GM12878 (cell line): ENCODE measurements at regions not wholly inside any gene's neighbourhood (a gene's known extent, or its start where the extent isn't known, plus 50 kb on each side); places are given as distances from the start of the nearest gene placed in this dataset.

Source experiments
- ATAC-seq: fragments of 200-7000 bp; cut with Tn5 transposase; 3 replicates; pipeline ENCODE4 v1.9.1; 2020; ENCODE audit warnings: mild to moderate bottlenecking, moderate library complexity
- BruUV-seq: library from RNA; stranded (reverse); fragments of 400-500 nt; replicated peaks from 2 replicates; lab custom pipeline; 2021; lab: Mats Ljungman, UMichigan
- CTCF ChIA-PET: fragments of 300-600 bp; sonication (Branson Sonifier 250); formaldehyde crosslinking; extraction: SDS; loops from one replicate; lab custom pipeline; 2021; ENCODE audit warnings: inconsistent platforms; lab: Yijun Ruan, JAX
- POLR2A ChIA-PET: fragments of 350-600 bp; formaldehyde crosslinking; extraction: SDS; loops from one replicate; lab custom pipeline; 2021; ENCODE audit warnings: inconsistent platforms; lab: Charles Lee
- RAD21 ChIA-PET: fragments of 300-600 bp; sonication (Branson Sonifier 250); formaldehyde crosslinking; loops from one replicate; lab custom pipeline; 2023; ENCODE audit warnings: antibody characterized with exemption; ENCODE audit not compliant: unreplicated experiment; lab: Charles Lee
- SMC1A ChIA-PET: fragments of 300-600 bp; sonication (Branson Sonifier 250); formaldehyde crosslinking; loops from one replicate; lab custom pipeline; 2023; ENCODE audit not compliant: unreplicated experiment, uncharacterized antibody; lab: Charles Lee
- DNase-seq: peaks from one replicate; pipeline ENCODE4 v3.0.0-alpha.2; 2011; ENCODE audit warnings: low read depth, low spot score
- FAIRE-seq: peaks from 3 replicates; lab custom pipeline; 2011; peaks lifted over from hg19 to GRCh38; lab: Jason Lieb, UNC
- H2AFZ ChIP-seq: 2 replicates; pipeline ENCODE4 v1.6.0; 2011; ENCODE audit warnings: low read depth, low read length, control low read depth; ENCODE audit not compliant: control insufficient read depth
- H3K27ac ChIP-seq: 2 replicates; pipeline ENCODE4 v1.5.1; 2011; ENCODE audit warnings: control low read depth; ENCODE audit not compliant: control insufficient read depth, insufficient read depth
- H3K27me3 ChIP-seq, 2 experiments: replicated peaks in 1 of 2; 2 replicates each; pipeline versions ENCODE4 v1.6.0 to v1.6.1; 2011; ENCODE audit warnings: low read length in 1 of 2; ENCODE audit not compliant: control insufficient read depth in 2 of 2, insufficient read depth in 2 of 2
- H3K36me3 ChIP-seq, 2 experiments: 2 replicates each; pipeline ENCODE4 v1.5.1; 2011; ENCODE audit warnings: low read length in 1 of 2; ENCODE audit not compliant: control insufficient read depth in 2 of 2, insufficient read depth in 2 of 2
- H3K4me1 ChIP-seq: 2 replicates; pipeline ENCODE4 v1.6.1; 2011; ENCODE audit warnings: mild to moderate bottlenecking, low read length, moderate library complexity, mixed read lengths; ENCODE audit not compliant: control insufficient read depth, insufficient read depth
- H3K4me2 ChIP-seq: 2 replicates; pipeline ENCODE4 v1.6.0; 2011; ENCODE audit warnings: control low read depth; ENCODE audit not compliant: control insufficient read depth, insufficient read depth
- H3K4me3 ChIP-seq: fragments of 200-600 bp; sonication (generic); 2 replicates; pipeline ENCODE4 v1.5.1; 2016
- H3K79me2 ChIP-seq: 2 replicates; pipeline ENCODE4 v1.6.0; 2011; ENCODE audit warnings: low read length; ENCODE audit not compliant: control insufficient read depth, insufficient read depth
- H3K9ac ChIP-seq: 2 replicates; pipeline ENCODE4 v1.8.0; 2011; ENCODE audit warnings: low read length, control low read depth, mixed read lengths; ENCODE audit not compliant: control insufficient read depth, insufficient read depth
- H3K9me3 ChIP-seq: replicated peaks from 3 replicates; pipeline ENCODE4 v1.5.1; 2011; ENCODE audit warnings: mild to moderate bottlenecking, low read length; ENCODE audit not compliant: control insufficient read depth, insufficient read depth
- H4K20me1 ChIP-seq: 2 replicates; pipeline ENCODE4 v1.6.0; 2011; ENCODE audit not compliant: control insufficient read depth, insufficient read depth
- ATF3 ChIP-seq: IDR thresholded peaks from 2 replicates; pipeline ENCODE4 v1.6.1; 2011; ENCODE audit warnings: low read depth, mild to moderate bottlenecking, low read length, moderate library complexity, borderline replicate concordance; ENCODE audit errors: extremely low read depth
- BRCA1 ChIP-seq: IDR thresholded peaks from 2 replicates; pipeline ENCODE4 v1.6.1; 2011; ENCODE audit warnings: low read depth, low read length, improper control_type of control experiment
- CBFB ChIP-seq: IDR thresholded peaks from 2 replicates; pipeline ENCODE4 v1.6.1; 2016; ENCODE audit warnings: antibody characterized with exemption, low read depth
- CHD4 ChIP-seq: fragments of 200-600 bp; sonication (generic); IDR thresholded peaks from 2 replicates; pipeline ENCODE4 v1.6.1; 2016; ENCODE audit warnings: mild to moderate bottlenecking
- FOXK2 ChIP-seq: fragments of 450-650 bp; IDR thresholded peaks from 2 replicates; pipeline ENCODE4 v1.6.1; 2017; ENCODE audit warnings: mild to moderate bottlenecking, moderate library complexity
- IRF4 ChIP-seq: IDR thresholded peaks from 2 replicates; pipeline ENCODE4 v1.6.1; 2011; ENCODE audit warnings: low read depth, low read length
- PML ChIP-seq: IDR thresholded peaks from 2 replicates; pipeline ENCODE4 v1.6.1; 2012; ENCODE audit warnings: low read length, inconsistent platforms
- RAD51 ChIP-seq: fragments of 450-650 bp; IDR thresholded peaks from 2 replicates; pipeline ENCODE4 v1.6.1; 2016; ENCODE audit warnings: moderate library complexity, mild to moderate bottlenecking, inconsistent platforms
- REST ChIP-seq: IDR thresholded peaks from 2 replicates; pipeline ENCODE4 v1.6.1; 2012; ENCODE audit warnings: mild to moderate bottlenecking, low read depth, low read length
- SIX5 ChIP-seq: IDR thresholded peaks from 2 replicates; pipeline ENCODE4 v1.6.1; 2011; ENCODE audit warnings: mild to moderate bottlenecking, low read depth, low read length, moderate library complexity; ENCODE audit not compliant: severe bottlenecking
- STAT1 ChIP-seq: fragments of 450-650 bp; conservative IDR thresholded peaks from 2 replicates; pipeline ENCODE4 v1.6.1; 2014; ENCODE audit warnings: antibody characterized with exemption, mild to moderate bottlenecking
- USF2 ChIP-seq: IDR thresholded peaks from 2 replicates; pipeline ENCODE4 v1.6.1; 2011; ENCODE audit warnings: low read depth, low read length, improper control_type of control experiment, borderline replicate concordance
- ZBTB11 ChIP-seq: fragments of 450-650 bp; formaldehyde crosslinking; IDR thresholded peaks from 2 replicates; pipeline ENCODE4 v1.5.0; 2022; ENCODE audit warnings: mild to moderate bottlenecking, missing genetic modification characterization
- ZNF207 ChIP-seq: fragments of 450-650 bp; IDR thresholded peaks from 2 replicates; pipeline ENCODE4 v1.6.1; 2014; ENCODE audit warnings: antibody characterized with exemption, mild to moderate bottlenecking, borderline replicate concordance
- ZSCAN29 ChIP-seq: fragments of 450-650 bp; IDR thresholded peaks from 2 replicates; pipeline ENCODE4 v1.6.1; 2017; ENCODE audit warnings: mild to moderate bottlenecking, moderate library complexity
- WGBS: methylation state at CpG from one replicate; pipeline ENCODE4 v1.1.6; 2016; ENCODE audit warnings: low lambda C conversion rate; ENCODE audit not compliant: insufficient replicate concordance, insufficient coverage; ENCODE audit errors: missing lambda C conversion rate; 5-methylcytosine and 5-hydroxymethylcytosine counted together
- in situ Hi-C: fragments of 300-500 bp; cut with MboI; formaldehyde crosslinking; loops from 9 replicates; pipeline ENCODE4 v1.14.3; 2018; ENCODE audit warnings: mixed read lengths
- intact Hi-C: fragments of 100-400 bp; cut with micrococcal nuclease; formaldehyde crosslinking; loops from one replicate; pipeline ENCODE4 v1.14.2; 2022; ENCODE audit not compliant: unreplicated experiment
- TF ChIP-seq, protein P1 (sequence below): fragments of 450-650 bp; IDR thresholded peaks from 2 replicates; pipeline ENCODE4 v1.6.1; 2016; ENCODE audit warnings: mild to moderate bottlenecking

DNA sequence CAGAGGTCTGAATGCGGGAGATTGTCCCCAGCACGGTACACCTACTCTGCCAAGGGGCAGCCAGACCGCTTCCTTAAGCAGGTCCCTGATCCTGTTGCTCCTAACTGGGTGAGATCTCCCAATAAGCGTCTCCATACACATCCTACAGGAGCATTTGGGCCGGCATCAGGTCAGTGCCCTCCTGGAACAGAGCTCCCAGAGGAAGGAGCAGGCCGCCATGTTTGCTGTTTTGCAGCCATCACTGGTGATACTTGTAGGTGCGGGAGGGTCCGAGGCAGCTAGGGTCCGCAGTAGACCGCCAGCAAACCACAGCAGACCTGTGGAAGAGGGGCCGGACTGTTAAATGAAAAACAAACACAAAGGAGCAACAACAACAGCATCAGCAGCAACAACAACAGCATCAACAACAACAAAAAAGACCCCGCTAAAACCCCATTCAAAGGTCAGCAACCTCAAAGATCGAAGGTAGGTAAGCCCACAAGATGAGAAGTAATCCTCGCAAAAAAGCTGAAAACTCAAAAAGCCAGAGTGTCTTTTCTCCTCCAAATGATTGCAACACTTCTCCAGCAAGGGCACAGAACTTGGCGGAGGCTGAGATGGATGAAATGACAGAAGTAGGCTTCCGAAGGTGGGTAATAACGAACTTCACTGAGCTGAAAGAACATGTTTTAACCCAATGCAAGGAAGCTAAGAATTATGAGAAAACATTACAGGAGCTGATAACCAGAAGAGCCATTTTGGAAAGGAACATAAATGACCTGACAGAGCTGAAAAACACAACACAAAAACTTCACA, 79.0 kb upstream of the CDH7 start:
- Histone ChIP-seq H3K4me1 (no peaks in the 10 kb centered on the region), H2AFZ (no peak overlapping the region), H3K9ac (no peak overlapping the region), H3K36me3 (no peaks in the 10 kb centered on the region), H4K20me1 (no peaks in the 10 kb centered on the region), H3K27me3 (no peaks in the 10 kb centered on the region), H3K27ac (no peak overlapping the region), H3K9me3 (no peaks in the 10 kb centered on the region), H3K4me3 (no peak overlapping the region), H3K79me2 (no peaks in the 10 kb centered on the region), H3K4me2 (no peak overlapping the region)
- BruUV-seq, result no TSS peak
- CTCF ChIA-PET, result no interaction called here
- RAD21 ChIA-PET, result interaction anchor here (0.6 kb wide), 1 partner anchor 197 kb away, joined by 3 read pairs; no protein-coding TSS in a partner anchor
- TF ChIP-seq ATF3 (no peak), BRCA1 (no peak), ZNF207 (no peak), REST (no peak), ZBTB11 (CRISPR knock-in tag) (no peak), CHD4 (no peak), STAT1 (no peak), USF2 (no peak), RAD51 (no peak), IRF4 (no peak), SIX5 (no peak), FOXK2 (no peak), CBFB (no peak), PML (no peak), ZSCAN29 (no peak)
- TF ChIP-seq, protein P1, sequence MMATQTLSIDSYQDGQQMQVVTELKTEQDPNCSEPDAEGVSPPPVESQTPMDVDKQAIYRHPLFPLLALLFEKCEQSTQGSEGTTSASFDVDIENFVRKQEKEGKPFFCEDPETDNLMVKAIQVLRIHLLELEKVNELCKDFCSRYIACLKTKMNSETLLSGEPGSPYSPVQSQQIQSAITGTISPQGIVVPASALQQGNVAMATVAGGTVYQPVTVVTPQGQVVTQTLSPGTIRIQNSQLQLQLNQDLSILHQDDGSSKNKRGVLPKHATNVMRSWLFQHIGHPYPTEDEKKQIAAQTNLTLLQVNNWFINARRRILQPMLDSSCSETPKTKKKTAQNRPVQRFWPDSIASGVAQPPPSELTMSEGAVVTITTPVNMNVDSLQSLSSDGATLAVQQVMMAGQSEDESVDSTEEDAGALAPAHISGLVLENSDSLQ, result no peak
- no peak for ATAC-seq
- POLR2A ChIA-PET, result no interaction called here
- intact Hi-C loops (no loop called here), in situ Hi-C loops (no loop called here)
- SMC1A ChIA-PET, result no interaction called here
- FAIRE-seq, result no peak
- no peak for DNase-seq
- WGBS, result 39% methylated on average over 17 of the region's 17 CpGs
